Mesendoderm (in vitro differentiated cells): ENCODE measurements at regions not wholly inside any gene's neighbourhood (a gene's known extent, or its start where the extent isn't known, plus 50 kb on each side); places are given as distances from the start of the nearest gene placed in this dataset.
"Not testable (repeated sequence)": the region's sequence is repeated elsewhere in the genome, so short reads cannot be mapped to it uniquely, and the experiment has no call there.

Source experiments
- DNase-seq: peaks from one replicate; pipeline ENCODE4 v3.0.0; 2013
- H2AK5ac ChIP-seq: 2 replicates; pipeline ENCODE4 v1.6.1; 2013; ENCODE audit warnings: low read length, inconsistent platforms
- H2BK120ac ChIP-seq: 2 replicates; pipeline ENCODE4 v1.6.1; 2013; ENCODE audit warnings: low read depth, mild to moderate bottlenecking, low read length, moderate library complexity, mixed read lengths
- H2BK15ac ChIP-seq: replicated peaks from 2 replicates; pipeline ENCODE4 v1.6.1; 2013; ENCODE audit warnings: low read depth, mild to moderate bottlenecking, moderate library complexity
- H2BK5ac ChIP-seq: 2 replicates; pipeline ENCODE4 v1.6.1; 2013; ENCODE audit warnings: low read length, inconsistent platforms
- H3K18ac ChIP-seq: 2 replicates; pipeline ENCODE4 v1.6.1; 2013; ENCODE audit warnings: mild to moderate bottlenecking, low read length, mixed read lengths
- H3K23ac ChIP-seq: one replicate; pipeline ENCODE4 v1.6.1; 2013; ENCODE audit warnings: low read length
- H3K27ac ChIP-seq: 2 replicates; pipeline ENCODE4 v1.5.1; 2013; ENCODE audit warnings: low read depth, mild to moderate bottlenecking, inconsistent platforms, low read length, moderate library complexity
- H3K27me3 ChIP-seq: 2 replicates; pipeline ENCODE4 v1.6.1; 2013; ENCODE audit warnings: low read length, control low read depth, mild to moderate bottlenecking, inconsistent platforms; ENCODE audit not compliant: insufficient read depth, poor library complexity
- H3K36me3 ChIP-seq: 2 replicates; pipeline ENCODE4 v1.6.1; 2013; ENCODE audit warnings: low read length, inconsistent platforms; ENCODE audit not compliant: control insufficient read depth, insufficient read depth
- H3K4ac ChIP-seq: one replicate; pipeline ENCODE4 v1.6.1; 2013; ENCODE audit warnings: low read depth, mild to moderate bottlenecking, low read length, moderate library complexity
- H3K4me1 ChIP-seq: 2 replicates; pipeline ENCODE4 v1.6.1; 2013; ENCODE audit warnings: low read depth, low read length, inconsistent platforms; ENCODE audit not compliant: control insufficient read depth
- H3K4me2 ChIP-seq: 2 replicates; pipeline ENCODE4 v1.6.1; 2013; ENCODE audit warnings: low read length
- H3K4me3 ChIP-seq: 2 replicates; pipeline ENCODE4 v1.5.1; 2013; ENCODE audit warnings: mild to moderate bottlenecking, low read length
- H3K56ac ChIP-seq: one replicate; pipeline ENCODE4 v1.6.1; 2013; ENCODE audit warnings: low read length
- H3K79me1 ChIP-seq: 2 replicates; pipeline ENCODE4 v1.6.1; 2013; ENCODE audit warnings: low read length, inconsistent platforms
- H3K79me2 ChIP-seq: 2 replicates; pipeline ENCODE4 v1.6.1; 2013; ENCODE audit warnings: mild to moderate bottlenecking, low read length; ENCODE audit not compliant: control insufficient read depth, insufficient read depth
- H3K9ac ChIP-seq: 2 replicates; pipeline ENCODE4 v1.6.1; 2013; ENCODE audit warnings: low read length, inconsistent platforms
- H4K5ac ChIP-seq: one replicate; pipeline ENCODE4 v1.6.1; 2013; ENCODE audit warnings: low read length
- H4K8ac ChIP-seq: one replicate; pipeline ENCODE4 v1.6.1; 2013; ENCODE audit warnings: low read depth, mild to moderate bottlenecking, control low read depth, low read length, moderate library complexity
- whole genome bisulfite sequencing: extraction: QIAGEN DNeasy Blood & Tissue Kit; methylation state at CpG from one replicate; pipeline ENCODE4 v1.1.7; 2013; ENCODE audit warnings: low lambda C conversion rate, missing lambda C conversion rate; ENCODE audit not compliant: insufficient coverage; ENCODE audit errors: extremely low coverage; 5-methylcytosine and 5-hydroxymethylcytosine counted together

- Histone ChIP-seq H3K4me1 (no peaks in the 10 kb centered on the region), H3K27me3 (no peaks in the 10 kb centered on the region), H3K4me3 (no peak overlapping the region), H3K18ac (no peak overlapping the region), H3K79me1 (no peaks in the 10 kb centered on the region), H2BK5ac (no peak overlapping the region), H3K79me2 (no peaks in the 10 kb centered on the region), H3K4me2 (no peak overlapping the region), H3K4ac (no peak overlapping the region), H2BK120ac (no peak overlapping the region), H3K9ac (no peak overlapping the region), H2AK5ac (no peak overlapping the region), H3K56ac (no peak overlapping the region), H3K23ac (no peak overlapping the region), H2BK15ac (no peak overlapping the region), H4K8ac (no peak overlapping the region), H3K36me3 (no peaks in the 10 kb centered on the region), H3K27ac (no peak overlapping the region), H4K5ac (no peak overlapping the region)
- DNase-seq: no peak
- no CpG with 5 or more reads among the region's 1 CpG for WGBS
These were observed 672.6 kb downstream of the MAFB start for GRCh38 chr20:40016392-40016791.

- WGBS: no CpG with 5 or more reads among the region's 5 CpGs
- H3K27me3 ChIP-seq, H2BK5ac ChIP-seq, H2BK120ac ChIP-seq, H3K79me2 ChIP-seq, H4K8ac ChIP-seq, H3K4me1 ChIP-seq, H3K9ac ChIP-seq, H3K4ac ChIP-seq, H3K23ac ChIP-seq, H3K79me1 ChIP-seq, DNase-seq, H4K5ac ChIP-seq, H3K36me3 ChIP-seq, H3K4me3 ChIP-seq, H3K18ac ChIP-seq, H2BK15ac ChIP-seq, H3K56ac ChIP-seq, H2AK5ac ChIP-seq, H3K4me2 ChIP-seq, H3K27ac ChIP-seq: not testable (repeated sequence)
These were observed 677.0 kb downstream of the MAFB start for GRCh38 chr20:40012026-40012425.

GRCh38 chr20:40010483-40010882 lies 678.6 kb downstream of the MAFB start:
- Histone ChIP-seq H3K4ac (no peak overlapping the region), H2BK120ac (no peak overlapping the region), H2BK5ac (no peak overlapping the region), H3K9ac (no peak overlapping the region), H4K5ac (no peak overlapping the region), H3K27me3 (no peaks in the 10 kb centered on the region), H3K18ac (no peak overlapping the region), H3K79me1 (no peaks in the 10 kb centered on the region), H2BK15ac (no peak overlapping the region), H3K36me3 (no peaks in the 10 kb centered on the region), H3K4me3 (no peak overlapping the region), H3K23ac (no peak overlapping the region), H3K27ac (no peak overlapping the region), H3K79me2 (no peaks in the 10 kb centered on the region), H3K4me2 (no peak overlapping the region), H4K8ac (no peak overlapping the region), H2AK5ac (no peak overlapping the region), H3K4me1 (no peaks in the 10 kb centered on the region), H3K56ac (no peak overlapping the region)
- no peak for DNase-seq
- WGBS: no CpG with 5 or more reads among the region's 2 CpGs

GRCh38 chr20:40009542-40009941 lies 679.5 kb downstream of the MAFB start:
- no peak overlapping the region for H3K9ac ChIP-seq
- H2BK120ac ChIP-seq: no peak overlapping the region
- no peaks in the 10 kb centered on the region for H3K79me2 ChIP-seq
- H3K56ac ChIP-seq: no peak overlapping the region
- no peak overlapping the region for H4K8ac ChIP-seq
- no peak overlapping the region for H3K18ac ChIP-seq
- no peaks in the 10 kb centered on the region for H3K27me3 ChIP-seq
- no peak overlapping the region for H2BK5ac ChIP-seq
- no peak overlapping the region for H3K4me3 ChIP-seq
- no peak overlapping the region for H3K4me2 ChIP-seq
- no peak for DNase-seq
- H2BK15ac ChIP-seq: no peak overlapping the region
- H3K23ac ChIP-seq: no peak overlapping the region
- no peaks in the 10 kb centered on the region for H3K4me1 ChIP-seq
- no peaks in the 10 kb centered on the region for H3K36me3 ChIP-seq
- H2AK5ac ChIP-seq: no peak overlapping the region
- no CpG with 5 or more reads among the region's 3 CpGs for WGBS
- H3K4ac ChIP-seq: no peak overlapping the region
- H3K27ac ChIP-seq: no peak overlapping the region
- no peak overlapping the region for H4K5ac ChIP-seq
- no peaks in the 10 kb centered on the region for H3K79me1 ChIP-seq

- Histone ChIP-seq H3K4me2 (no peak overlapping the region), H3K27me3 (no peaks in the 10 kb centered on the region), H3K23ac (no peak overlapping the region), H3K18ac (no peak overlapping the region), H3K79me1 (no peaks in the 10 kb centered on the region), H3K79me2 (no peaks in the 10 kb centered on the region), H2BK5ac (no peak overlapping the region), H3K36me3 (no peaks in the 10 kb centered on the region), H3K9ac (no peak overlapping the region), H2BK15ac (no peak overlapping the region), H3K4me3 (no peak overlapping the region), H3K27ac (no peak overlapping the region), H4K5ac (no peak overlapping the region), H2BK120ac (no peak overlapping the region), H3K56ac (no peak overlapping the region), H4K8ac (no peak overlapping the region), H3K4me1 (no peaks in the 10 kb centered on the region), H3K4ac (no peak overlapping the region), H2AK5ac (no peak overlapping the region)
- WGBS: no CpG with 5 or more reads among the region's 3 CpGs
- peak; percentile 52 for DNase-seq
These were observed 680.9 kb downstream of the MAFB start for GRCh38 chr20:40008177-40008576.

GRCh38 chr20:40006168-40006860 lies 682.7 kb downstream of the MAFB start:
- Histone ChIP-seq H3K56ac (no peak overlapping the region), H2BK15ac (no peak overlapping the region), H3K23ac (no peak overlapping the region), H3K27ac (no peak overlapping the region), H4K8ac (no peak overlapping the region), H3K27me3 (no peaks in the 10 kb centered on the region), H3K4me3 (no peak overlapping the region), H3K9ac (no peak overlapping the region), H2AK5ac (no peak overlapping the region), H3K36me3 (no peaks in the 10 kb centered on the region), H3K4me1 (no peaks in the 10 kb centered on the region), H3K79me2 (no peaks in the 10 kb centered on the region), H3K4ac (no peak overlapping the region), H4K5ac (no peak overlapping the region), H2BK5ac (no peak overlapping the region), H3K4me2 (no peak overlapping the region), H3K79me1 (no peaks in the 10 kb centered on the region), H2BK120ac (no peak overlapping the region), H3K18ac (no peak overlapping the region)
- no peak for DNase-seq
- no CpG with 5 or more reads among the region's 1 CpG for WGBS
